Ovary (tissue), 3 donors: ENCODE measurements at regions not wholly inside any gene's neighbourhood (a gene's known extent, or its start where the extent isn't known, plus 50 kb on each side); places are given as distances from the start of the nearest gene placed in this dataset.

Experiments used
- CTCF ChIP-seq, 3 donors: fragments of 450-650 bp in 2 of 3; fragments of 200-600 bp in 1 of 3; IDR thresholded peaks; one replicate each; pipeline versions ENCODE4 v1.5.1 to v1.8.0; 2016 to 2022; ENCODE audit warnings: antibody characterized with exemption in 3 of 3, mild to moderate bottlenecking in 1 of 3
- POLR2A ChIP-seq: fragments of 450-650 bp; IDR thresholded peaks from one replicate; pipeline ENCODE4 v1.6.1; 2017; ENCODE audit warnings: antibody characterized with exemption, mild to moderate bottlenecking, moderate library complexity
- donor health status: DM: no; HTN: no; CAD: no.

GRCh38 chr10:126806498-126806897, 98.7 kb upstream of the DOCK1 start:
- TF ChIP-seq POLR2A (no peak), CTCF (IDR thresholded peaks at IDR 0.05) (no peak)
